Nephron progenitor cell (in vitro differentiated cells): ENCODE measurements at regions not wholly inside any gene's neighbourhood (a gene's known extent, or its start where the extent isn't known, plus 50 kb on each side); places are given as distances from the start of the nearest gene placed in this dataset.

Experiments
- DNase-seq: peaks from one replicate; pipeline ENCODE4 v3.0.0; 2021
- H3K27ac Mint-ChIP-seq: 2 replicates; pipeline ENCODE4 v1.8.0; 2021; ENCODE audit warnings: mild to moderate bottlenecking, moderate library complexity, mixed read lengths
- H3K27me3 Mint-ChIP-seq: 2 replicates; pipeline ENCODE4 v1.8.0; 2021; ENCODE audit warnings: mild to moderate bottlenecking, low read depth, mixed read lengths; ENCODE audit not compliant: poor library complexity
- H3K36me3 Mint-ChIP-seq: 2 replicates; pipeline ENCODE4 v1.8.0; 2021; ENCODE audit warnings: low read depth, mixed read lengths
- H3K4me1 Mint-ChIP-seq: 2 replicates; pipeline ENCODE4 v1.8.0; 2021; ENCODE audit warnings: mixed read lengths
- H3K4me3 Mint-ChIP-seq: 2 replicates; pipeline ENCODE4 v1.8.0; 2021; ENCODE audit warnings: mild to moderate bottlenecking, moderate library complexity, mixed read lengths
- H3K9me3 Mint-ChIP-seq: 2 replicates; pipeline ENCODE4 v1.8.0; 2021; ENCODE audit warnings: mild to moderate bottlenecking, moderate library complexity, mixed read lengths
- TF ChIP-seq, protein P1 (sequence below): fragments of 200-600 bp; sonication (generic); IDR thresholded peaks from 2 replicates; pipeline ENCODE4 v1.5.0; 2021; ENCODE audit warnings: antibody characterized with exemption

DNA sequence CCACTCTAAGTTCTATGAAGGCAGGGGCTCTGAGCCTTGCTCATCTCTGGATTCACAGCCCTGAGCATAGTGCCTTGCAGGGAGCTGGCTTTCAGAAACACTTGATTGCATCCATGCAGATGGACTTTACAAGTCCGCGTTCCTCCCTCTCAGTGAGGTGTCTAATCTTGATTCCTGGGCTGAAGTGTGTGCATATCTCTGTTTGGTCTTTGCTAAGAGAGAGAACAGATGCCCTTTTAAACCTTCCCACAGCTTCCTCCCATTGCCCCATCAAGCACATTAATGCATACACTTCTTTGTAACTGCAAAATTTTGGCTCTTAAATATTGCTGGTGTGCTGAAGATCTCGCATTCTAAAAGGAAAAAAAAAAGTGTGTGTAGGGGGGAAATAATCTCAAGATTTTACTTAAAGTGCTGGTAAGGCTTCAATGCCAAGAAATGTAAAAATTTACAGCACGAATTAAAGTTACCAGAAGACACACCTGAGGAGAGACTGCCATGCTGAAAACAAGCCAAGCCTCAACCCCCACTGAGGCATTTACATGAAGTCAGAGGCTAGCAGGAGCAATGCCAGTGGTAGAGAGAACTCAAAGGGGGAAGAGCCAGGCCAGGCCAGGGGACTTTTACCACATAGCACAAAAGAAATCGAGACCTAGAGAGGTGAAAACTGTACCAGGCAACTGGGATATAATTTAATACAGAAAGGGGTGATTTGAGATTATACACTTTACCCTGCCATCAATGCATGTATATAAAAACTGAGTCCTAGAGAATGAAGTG is 492.1 kb downstream of the SOX6 start:
- peaks cover 5% of the 10 kb centered on the region for H3K27me3 Mint-ChIP-seq
- no peak overlapping the region for H3K4me3 Mint-ChIP-seq
- DNase-seq, result no peak
- TF ChIP-seq, protein P1, sequence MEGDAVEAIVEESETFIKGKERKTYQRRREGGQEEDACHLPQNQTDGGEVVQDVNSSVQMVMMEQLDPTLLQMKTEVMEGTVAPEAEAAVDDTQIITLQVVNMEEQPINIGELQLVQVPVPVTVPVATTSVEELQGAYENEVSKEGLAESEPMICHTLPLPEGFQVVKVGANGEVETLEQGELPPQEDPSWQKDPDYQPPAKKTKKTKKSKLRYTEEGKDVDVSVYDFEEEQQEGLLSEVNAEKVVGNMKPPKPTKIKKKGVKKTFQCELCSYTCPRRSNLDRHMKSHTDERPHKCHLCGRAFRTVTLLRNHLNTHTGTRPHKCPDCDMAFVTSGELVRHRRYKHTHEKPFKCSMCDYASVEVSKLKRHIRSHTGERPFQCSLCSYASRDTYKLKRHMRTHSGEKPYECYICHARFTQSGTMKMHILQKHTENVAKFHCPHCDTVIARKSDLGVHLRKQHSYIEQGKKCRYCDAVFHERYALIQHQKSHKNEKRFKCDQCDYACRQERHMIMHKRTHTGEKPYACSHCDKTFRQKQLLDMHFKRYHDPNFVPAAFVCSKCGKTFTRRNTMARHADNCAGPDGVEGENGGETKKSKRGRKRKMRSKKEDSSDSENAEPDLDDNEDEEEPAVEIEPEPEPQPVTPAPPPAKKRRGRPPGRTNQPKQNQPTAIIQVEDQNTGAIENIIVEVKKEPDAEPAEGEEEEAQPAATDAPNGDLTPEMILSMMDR, result no peak
- peaks cover 34% of the 10 kb centered on the region for H3K4me1 Mint-ChIP-seq
- peaks cover 5% of the 10 kb centered on the region for H3K9me3 Mint-ChIP-seq
- H3K27ac Mint-ChIP-seq, result no peak overlapping the region
- no peaks in the 10 kb centered on the region for H3K36me3 Mint-ChIP-seq

DNA sequence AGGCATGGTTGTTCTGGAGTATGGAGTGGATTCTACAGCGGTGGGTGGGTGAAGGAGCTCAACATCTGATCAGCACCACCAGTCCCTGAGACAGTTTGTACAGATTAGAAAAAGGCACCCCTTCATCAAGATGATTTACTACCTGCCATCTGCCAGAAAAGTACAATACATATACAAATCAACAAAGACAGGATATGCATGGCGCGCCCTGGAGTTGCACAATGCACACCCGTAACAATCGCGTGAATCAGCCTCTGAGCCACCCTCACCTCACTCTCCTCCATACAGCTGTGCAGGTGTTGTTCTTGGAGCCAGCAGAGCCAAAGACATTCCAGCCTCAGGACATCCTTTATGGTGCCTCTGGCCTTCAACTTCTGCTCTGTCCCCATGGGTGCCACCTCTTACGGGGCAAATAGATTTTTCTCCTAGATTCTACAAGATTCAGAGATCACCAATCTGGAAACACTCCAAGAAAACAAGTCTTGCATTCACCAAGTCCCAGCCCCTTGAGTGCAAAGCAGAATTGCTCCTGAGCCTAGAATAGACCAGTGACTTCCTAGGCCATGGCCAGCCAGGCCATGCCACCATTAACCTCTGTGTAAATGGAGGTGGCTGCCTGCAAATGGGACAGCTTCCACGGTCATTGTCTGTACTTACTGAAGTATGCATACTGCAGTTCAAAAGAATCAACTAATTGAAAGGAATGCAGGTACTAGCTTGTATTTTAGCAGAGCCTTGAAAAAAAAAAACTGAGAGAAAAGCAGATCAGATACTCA is 490.9 kb downstream of the SOX6 start:
- Mint-ChIP-seq H3K36me3 (no peaks in the 10 kb centered on the region), H3K4me3 (no peak overlapping the region), H3K27me3 (peaks cover under 1% of the 10 kb centered on the region), H3K4me1 (peaks cover 34% of the 10 kb centered on the region), H3K27ac (no peak overlapping the region), H3K9me3 (peaks cover 5% of the 10 kb centered on the region)
- TF ChIP-seq, protein P1, result no peak
- DNase-seq, result no peak

DNA sequence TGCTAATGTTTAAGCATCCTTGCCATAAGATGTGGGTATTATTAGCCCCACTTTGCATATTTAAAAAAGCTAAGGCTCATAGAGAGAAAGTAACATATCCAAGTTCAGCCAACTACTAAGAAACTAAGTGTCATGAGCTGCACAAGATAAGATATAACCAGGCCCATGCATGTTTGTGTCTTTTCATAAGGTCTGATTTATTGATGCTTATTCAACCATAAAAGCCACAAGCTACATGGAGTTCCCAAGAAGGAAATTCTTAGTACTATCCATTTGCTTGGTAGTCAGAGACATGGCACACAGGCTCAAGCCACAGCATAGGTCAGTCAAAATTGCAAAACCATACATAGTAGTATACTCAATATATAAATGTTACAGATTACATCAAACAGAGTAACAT is 488.5 kb downstream of the SOX6 start:
- Mint-ChIP-seq H3K27ac (no peak overlapping the region), H3K27me3 (no peaks in the 10 kb centered on the region), H3K4me1 (peaks cover 41% of the 10 kb centered on the region), H3K36me3 (no peaks in the 10 kb centered on the region), H3K4me3 (no peak overlapping the region), H3K9me3 (peaks cover 5% of the 10 kb centered on the region)
- TF ChIP-seq, protein P1, result no peak
- DNase-seq, result no peak

DNA sequence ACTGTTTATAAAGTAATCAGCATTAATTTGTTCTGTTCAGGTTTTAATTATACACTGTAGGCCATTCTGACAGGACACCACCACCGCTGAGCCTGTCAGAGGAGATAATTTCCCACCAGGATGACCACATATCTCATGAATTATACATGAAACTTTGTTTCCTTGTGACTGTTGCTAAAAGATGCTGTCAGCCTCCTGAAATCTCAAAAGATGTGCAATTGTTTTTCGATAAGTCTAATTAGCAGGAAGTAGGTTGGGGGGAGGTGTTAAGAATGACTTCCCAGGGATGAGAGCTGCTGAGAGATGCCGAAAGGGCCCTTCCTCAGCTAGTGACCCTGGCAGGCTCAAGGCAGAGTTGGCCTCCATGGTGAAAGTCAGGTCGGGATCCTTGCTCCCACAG is 485.4 kb downstream of the SOX6 start:
- no peak for DNase-seq

DNA sequence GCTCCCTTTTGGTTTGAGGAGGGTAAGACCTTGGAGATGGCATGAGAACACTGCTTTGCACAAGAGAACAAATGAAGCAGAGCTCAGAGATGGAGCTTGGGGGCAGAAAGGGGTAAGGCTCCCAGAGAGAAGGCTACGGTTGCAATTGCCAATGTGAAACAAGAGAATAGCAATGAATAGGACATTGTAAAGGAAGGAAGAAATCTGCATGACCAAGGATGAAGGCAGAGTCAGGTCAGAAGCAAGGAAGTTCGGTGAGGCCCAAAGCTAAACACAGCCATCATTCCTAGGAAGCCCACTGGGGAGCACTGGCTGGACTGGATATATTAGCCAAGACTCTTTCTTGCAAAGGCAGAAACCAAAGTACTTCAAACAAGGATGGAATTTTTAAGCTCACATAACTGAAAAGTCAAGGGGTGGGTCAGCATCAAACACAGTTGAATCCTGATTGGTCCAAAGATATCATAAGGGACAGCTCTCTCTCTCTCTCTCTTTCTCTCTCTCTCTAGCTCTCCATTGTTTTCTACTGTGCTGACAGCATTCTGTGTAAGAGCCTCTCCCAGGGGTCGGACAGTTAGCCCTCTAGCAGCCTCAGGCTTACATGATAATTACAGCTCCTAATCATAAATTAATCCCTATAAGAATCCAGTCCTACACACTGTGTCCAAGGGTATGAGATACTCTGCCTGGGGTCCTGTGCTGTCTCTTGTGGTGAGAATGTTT is 484.3 kb downstream of the SOX6 start:
- Mint-ChIP-seq H3K27ac (no peak overlapping the region), H3K36me3 (peaks cover 7% of the 10 kb centered on the region), H3K4me1 (peaks cover 29% of the 10 kb centered on the region), H3K4me3 (no peak overlapping the region), H3K27me3 (no peaks in the 10 kb centered on the region), H3K9me3 (peaks cover 7% of the 10 kb centered on the region)
- TF ChIP-seq, protein P1, result no peak
- DNase-seq, result no peak

More for the DNA sequence above, 485.4 kb downstream of the SOX6 start:
- peaks cover 7% of the 10 kb centered on the region for H3K36me3 Mint-ChIP-seq
- peaks cover 12% of the 10 kb centered on the region for H3K9me3 Mint-ChIP-seq
- H3K27ac Mint-ChIP-seq, result no peak overlapping the region
- H3K27me3 Mint-ChIP-seq, result no peaks in the 10 kb centered on the region
- H3K4me1 Mint-ChIP-seq, result peaks cover 21% of the 10 kb centered on the region
- TF ChIP-seq, protein P1, result no peak
- no peak overlapping the region for H3K4me3 Mint-ChIP-seq
